Keratinocyte (primary cell): ENCODE measurements at regions not wholly inside any gene's neighbourhood (a gene's known extent, or its start where the extent isn't known, plus 50 kb on each side); places are given as distances from the start of the nearest gene placed in this dataset.

Experiments used
- CTCF ChIP-seq, 3 experiments: IDR thresholded peaks in 1 of 3; conservative IDR thresholded peaks in 1 of 3; optimal IDR thresholded peaks in 1 of 3; 2 replicates in 2 of 3; 3 replicates in 1 of 3; pipeline versions ENCODE3 to v1.5.1; 2011; ENCODE audit warnings: low read length in 3 of 3, mild to moderate bottlenecking in 3 of 3, moderate library complexity in 2 of 3, control low read depth in 1 of 3, inconsistent platforms in 1 of 3; ENCODE audit not compliant: insufficient read depth in 2 of 3; ENCODE audit errors: extremely low read depth in 1 of 3
- EZH2 ChIP-seq: IDR thresholded peaks from one replicate; pipeline ENCODE4 v1.6.1; 2012; ENCODE audit warnings: inconsistent platforms, mild to moderate bottlenecking, low read length, moderate library complexity

- TF ChIP-seq CTCF (optimal IDR thresholded peaks at IDR 0.05 in 1 of 3, IDR thresholded peaks at IDR 0.05 in 1 of 3, conservative IDR thresholded peaks at IDR 0.05 in 1 of 3; ENCODE audit: extremely low read depth in 1 of 3, insufficient read depth in 2 of 3, low read length in 3 of 3) (no peak), EZH2 (no peak)
Observed at GRCh38 chr11:134915881-134916280, 503.8 kb upstream of the B3GAT1 start.
